ENCODE measurements at regions not wholly inside any gene's neighbourhood (a gene's known extent, or its start where the extent isn't known, plus 50 kb on each side); places are given as distances from the start of the nearest gene placed in this dataset.

DNA sequence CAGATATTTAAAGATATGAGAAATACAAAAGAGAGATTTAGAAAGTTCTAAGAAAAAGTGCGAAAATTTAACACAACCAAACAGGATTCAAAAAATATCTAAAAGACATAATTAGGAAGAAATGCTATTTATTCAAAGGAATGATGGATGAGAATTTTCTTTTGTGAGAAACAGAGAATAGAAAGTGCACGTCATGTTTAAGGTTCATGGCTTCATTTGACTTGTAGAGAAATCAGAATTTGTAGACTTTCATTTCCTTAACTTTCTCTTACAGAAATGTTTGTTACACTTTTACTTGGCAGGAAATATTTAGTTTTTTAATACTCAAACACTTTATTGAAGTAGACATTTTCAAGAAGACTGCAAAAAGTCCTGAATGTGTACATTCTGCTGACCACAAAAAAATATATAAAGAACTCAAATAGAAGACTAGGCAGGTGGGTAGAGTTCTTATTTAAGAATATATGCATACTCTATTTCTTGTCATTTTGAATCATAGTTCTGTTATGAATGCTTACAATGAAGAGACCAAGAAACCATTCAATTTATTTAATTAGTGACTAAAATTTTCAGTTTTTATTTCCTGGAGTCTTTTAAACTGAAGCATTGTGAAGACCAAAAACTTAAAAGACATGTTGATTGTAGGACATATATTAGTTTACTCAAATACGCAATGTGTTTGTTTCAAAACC, 710.5 kb upstream of the HS3ST5 start:
- Mint-ChIP-seq H3K36me3 (ENCODE audit: unreplicated experiment) (no peaks in the 10 kb centered on the region), H3K9me3 (ENCODE audit: unreplicated experiment) (no peaks in the 10 kb centered on the region), H3K4me3 (ENCODE audit: unreplicated experiment) (no peak overlapping the region), H3K27me3 (ENCODE audit: unreplicated experiment) (no peaks in the 10 kb centered on the region), H3K4me1 (ENCODE audit: low read depth, unreplicated experiment) (peaks cover 5% of the 10 kb centered on the region), H3K27ac (ENCODE audit: unreplicated experiment) (no peak overlapping the region)
- no peak for TF ChIP-seq CTCF (IDR thresholded peaks at IDR 0.05; ENCODE audit: partially characterized antibody, unreplicated experiment)
- DNase-seq = no peak

DNA sequence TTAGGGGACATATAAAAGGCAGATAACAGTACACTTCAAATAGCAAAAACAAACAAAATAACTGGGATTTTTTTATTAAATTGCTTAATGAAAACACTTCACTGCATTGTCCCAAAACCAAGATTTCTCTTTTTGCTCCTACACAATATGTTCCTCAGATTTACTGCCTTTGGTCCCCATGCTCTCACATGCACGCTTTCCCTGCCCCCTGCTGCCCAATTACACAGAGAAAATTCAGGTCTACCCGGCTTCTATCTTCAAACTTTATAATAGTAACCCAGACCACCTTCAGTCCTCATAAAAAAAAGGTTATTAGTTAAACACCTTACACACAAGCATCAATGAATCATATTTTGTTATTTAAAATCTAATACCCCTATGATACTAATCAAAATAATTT, 673.8 kb upstream of the HS3ST5 start:
- DNase-seq = no peak
- no peak for TF ChIP-seq CTCF (IDR thresholded peaks at IDR 0.05; ENCODE audit: partially characterized antibody, unreplicated experiment)
- Mint-ChIP-seq H3K36me3 (ENCODE audit: unreplicated experiment) (peaks cover 2% of the 10 kb centered on the region), H3K27ac (ENCODE audit: unreplicated experiment) (no peak overlapping the region), H3K4me3 (ENCODE audit: unreplicated experiment) (no peak overlapping the region), H3K9me3 (ENCODE audit: unreplicated experiment) (no peaks in the 10 kb centered on the region), H3K27me3 (ENCODE audit: unreplicated experiment) (no peaks in the 10 kb centered on the region), H3K4me1 (ENCODE audit: low read depth, unreplicated experiment) (no peaks in the 10 kb centered on the region)

- no peak for TF ChIP-seq CTCF (IDR thresholded peaks at IDR 0.05; ENCODE audit: partially characterized antibody, unreplicated experiment)
- no peak overlapping the region for H3K27ac Mint-ChIP-seq (ENCODE audit: unreplicated experiment)
- H3K4me3 Mint-ChIP-seq (ENCODE audit: unreplicated experiment) = no peak overlapping the region
Observed at GRCh38 chr6:115004982-115005381, 662.2 kb upstream of the HS3ST5 start.

GRCh38 chr6:115004204-115004603, 661.4 kb upstream of the HS3ST5 start:
- no peak for TF ChIP-seq CTCF (IDR thresholded peaks at IDR 0.05; ENCODE audit: partially characterized antibody, unreplicated experiment)
- no peaks in the 10 kb centered on the region for H3K4me1 Mint-ChIP-seq (ENCODE audit: low read depth, unreplicated experiment)
- no peak overlapping the region for H3K27ac Mint-ChIP-seq (ENCODE audit: unreplicated experiment)
- H3K9me3 Mint-ChIP-seq (ENCODE audit: unreplicated experiment) = peaks cover under 1% of the 10 kb centered on the region
- DNase-seq = no peak
- no peaks in the 10 kb centered on the region for H3K36me3 Mint-ChIP-seq (ENCODE audit: unreplicated experiment)
- no peak overlapping the region for H3K4me3 Mint-ChIP-seq (ENCODE audit: unreplicated experiment)
- peaks cover 2% of the 10 kb centered on the region for H3K27me3 Mint-ChIP-seq (ENCODE audit: unreplicated experiment)

More at GRCh38 chr6:115004982-115005381, 662.2 kb upstream of the HS3ST5 start:
- Mint-ChIP-seq H3K4me1 (ENCODE audit: low read depth, unreplicated experiment) (no peaks in the 10 kb centered on the region), H3K27me3 (ENCODE audit: unreplicated experiment) (peaks cover 2% of the 10 kb centered on the region), H3K36me3 (ENCODE audit: unreplicated experiment) (no peaks in the 10 kb centered on the region), H3K9me3 (ENCODE audit: unreplicated experiment) (no peaks in the 10 kb centered on the region)
- no peak for DNase-seq

GRCh38 chr6:115001731-115002350, 659.0 kb upstream of the HS3ST5 start:
- H3K4me3 Mint-ChIP-seq (ENCODE audit: unreplicated experiment) = no peak overlapping the region
- H3K9me3 Mint-ChIP-seq (ENCODE audit: unreplicated experiment) = peaks cover 2% of the 10 kb centered on the region
- no peaks in the 10 kb centered on the region for H3K4me1 Mint-ChIP-seq (ENCODE audit: low read depth, unreplicated experiment)
- TF ChIP-seq CTCF (IDR thresholded peaks at IDR 0.05; ENCODE audit: partially characterized antibody, unreplicated experiment) = no peak
- no peaks in the 10 kb centered on the region for H3K36me3 Mint-ChIP-seq (ENCODE audit: unreplicated experiment)
- H3K27ac Mint-ChIP-seq (ENCODE audit: unreplicated experiment) = no peak overlapping the region
- H3K27me3 Mint-ChIP-seq (ENCODE audit: unreplicated experiment) = peaks cover 2% of the 10 kb centered on the region
- DNase-seq = no peak
